Myocyte (in vitro differentiated cells): ENCODE measurements at regions not wholly inside any gene's neighbourhood (a gene's known extent, or its start where the extent isn't known, plus 50 kb on each side); places are given as distances from the start of the nearest gene placed in this dataset.

Experiments used
- DNase-seq: peaks from one replicate; pipeline ENCODE4 v3.0.0-alpha.2; 2012; ENCODE audit warnings: low read depth

DNA sequence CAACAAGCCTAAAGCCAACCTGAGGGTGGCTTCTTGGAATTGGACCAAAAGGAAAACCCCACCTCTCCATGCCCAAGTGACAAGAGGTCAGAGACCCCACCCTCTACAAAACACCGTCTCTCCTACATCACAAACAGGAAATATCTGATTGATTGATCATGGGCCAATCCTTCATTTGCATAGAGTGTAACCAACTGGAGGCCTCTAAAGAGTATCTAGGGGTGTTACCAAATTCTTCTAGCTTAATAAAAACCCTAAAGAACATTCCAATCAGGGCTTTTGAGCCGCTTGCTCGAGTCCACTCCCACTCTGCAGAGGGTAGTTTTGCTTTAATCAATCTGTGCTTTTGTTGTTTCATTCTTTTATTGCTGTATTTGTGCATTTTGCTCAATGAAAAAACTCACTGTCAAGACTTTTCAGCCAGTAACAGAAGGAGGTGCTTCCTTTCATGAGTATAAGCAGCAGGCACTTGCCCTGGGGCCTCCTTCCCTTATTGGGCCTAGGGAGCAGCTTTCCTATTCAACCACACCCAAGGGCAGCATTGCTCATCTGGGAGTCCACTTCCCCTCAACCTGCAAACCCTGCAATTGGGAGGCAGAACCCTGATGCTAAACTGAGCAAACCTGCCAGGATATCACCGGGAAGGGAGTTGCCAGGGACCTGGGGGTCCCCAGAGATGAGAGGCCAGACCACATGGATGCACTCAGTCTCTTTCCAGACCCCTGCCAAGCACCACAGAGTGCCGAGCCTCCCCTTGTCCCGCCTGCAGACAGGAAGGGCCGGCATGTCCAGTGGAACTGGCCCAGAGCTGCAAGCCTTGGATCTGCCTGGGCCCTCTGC lies 154.3 kb upstream of the VSTM2B start:
- no peak for DNase-seq

DNA sequence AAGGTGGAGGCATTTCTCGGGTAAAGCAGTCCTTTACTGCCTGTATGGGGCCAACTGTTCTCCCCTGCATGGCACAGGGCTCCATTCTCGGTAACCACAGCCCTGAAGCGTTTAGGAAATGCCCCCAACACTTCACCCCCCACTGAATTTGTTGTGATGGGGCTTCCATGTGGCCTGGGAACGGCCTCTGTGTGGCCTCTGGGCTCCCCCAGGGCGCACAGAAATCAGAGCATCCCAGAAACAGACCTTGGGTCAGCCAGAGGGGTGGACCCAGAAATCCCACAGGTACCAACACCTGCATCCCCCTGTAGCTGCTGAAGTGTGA lies 153.7 kb upstream of the VSTM2B start:
- DNase-seq, result no peak

DNA sequence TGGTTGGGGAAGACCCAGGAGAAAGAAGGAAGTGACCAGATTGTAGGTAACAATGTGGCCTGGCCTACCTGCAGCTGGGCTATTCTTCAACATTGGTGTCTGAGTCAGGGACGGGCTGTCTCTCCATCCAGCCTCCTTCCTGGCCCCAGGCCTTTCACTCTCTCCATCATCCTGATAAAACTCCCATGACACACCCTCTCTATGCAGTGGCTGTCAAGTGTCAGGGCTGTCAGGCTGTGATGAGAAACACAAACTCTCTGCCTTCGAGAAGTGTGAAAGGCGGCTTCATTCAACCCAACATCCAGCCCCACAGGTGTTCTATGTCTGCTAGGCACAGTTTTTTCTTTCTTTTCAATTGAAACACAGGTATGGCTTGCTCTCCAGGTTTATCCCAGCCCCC lies 153.3 kb upstream of the VSTM2B start:
- DNase-seq, result no peak

DNA sequence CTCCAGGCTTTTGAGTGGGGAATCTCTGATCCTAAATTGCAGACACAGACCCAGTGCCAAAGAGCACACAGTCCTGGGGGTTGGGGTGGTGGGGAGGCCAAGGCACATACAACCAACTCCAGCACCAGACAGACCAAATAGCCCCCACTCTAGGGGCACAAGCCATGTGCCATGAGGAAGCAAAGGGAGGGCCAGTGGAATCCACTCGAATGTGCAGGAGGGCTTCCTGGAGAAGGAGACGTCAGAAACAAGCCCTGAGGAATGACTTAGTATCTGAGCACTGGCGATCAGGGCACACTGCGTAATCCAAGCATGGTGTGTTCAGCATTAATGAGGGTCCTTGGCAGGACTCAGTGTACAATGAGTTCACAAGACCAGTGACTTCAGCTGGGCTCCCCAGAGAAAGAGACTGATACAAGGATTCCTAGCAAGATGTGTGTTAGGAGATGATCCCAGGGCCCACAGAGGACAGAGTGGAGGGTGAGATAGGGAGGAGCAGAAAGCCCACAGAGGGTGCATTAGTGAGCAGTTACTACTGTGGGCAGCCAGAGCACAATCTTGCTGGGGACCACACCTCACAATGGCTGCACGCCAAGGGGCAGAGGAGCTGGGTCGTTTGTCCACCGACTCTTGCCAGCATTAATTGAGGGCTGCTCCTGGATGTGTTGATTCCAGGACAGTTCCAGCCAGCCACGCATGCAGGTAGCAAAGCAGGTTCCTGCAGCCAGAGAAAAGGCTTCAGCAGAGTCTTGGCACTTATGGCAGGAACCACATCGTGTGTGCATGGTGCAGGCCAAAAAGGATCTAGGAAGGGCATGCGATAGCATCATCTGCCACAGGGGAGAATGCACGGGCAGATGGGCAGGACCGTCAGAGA lies 152.6 kb upstream of the VSTM2B start:
- no peak for DNase-seq

DNA sequence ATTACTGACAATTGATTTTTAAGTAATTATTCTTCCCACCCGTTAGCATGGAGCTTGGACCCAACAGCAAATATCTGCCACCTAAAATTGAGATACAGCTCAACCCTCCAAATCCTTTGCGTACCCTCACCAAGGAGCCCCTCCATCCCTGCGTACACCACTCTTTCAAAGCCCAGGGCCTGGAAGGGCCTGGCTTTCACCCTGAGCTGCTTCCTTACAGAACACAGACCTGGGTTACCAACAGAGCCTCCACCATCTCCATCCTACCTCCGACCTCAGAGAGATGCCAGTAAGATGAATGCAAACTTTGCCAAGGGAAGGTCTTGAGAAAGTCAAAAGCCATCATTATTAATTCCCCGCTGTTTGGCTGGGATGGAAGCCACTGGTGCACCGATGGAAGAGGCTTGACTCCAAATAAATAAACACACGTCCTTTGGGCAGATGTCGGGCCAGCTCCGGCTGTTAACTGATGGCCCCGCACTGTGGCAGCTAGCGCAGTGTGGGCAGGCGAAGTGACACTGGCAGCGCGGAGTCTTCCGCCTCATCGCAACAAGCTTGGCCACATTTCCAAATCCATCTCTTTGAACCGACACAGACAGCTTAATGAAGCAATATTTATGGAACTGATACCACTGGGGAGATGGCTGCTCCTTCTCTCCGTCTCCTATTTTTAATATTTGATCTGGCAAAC lies 150.2 kb upstream of the VSTM2B start:
- DNase-seq, result no peak

DNA sequence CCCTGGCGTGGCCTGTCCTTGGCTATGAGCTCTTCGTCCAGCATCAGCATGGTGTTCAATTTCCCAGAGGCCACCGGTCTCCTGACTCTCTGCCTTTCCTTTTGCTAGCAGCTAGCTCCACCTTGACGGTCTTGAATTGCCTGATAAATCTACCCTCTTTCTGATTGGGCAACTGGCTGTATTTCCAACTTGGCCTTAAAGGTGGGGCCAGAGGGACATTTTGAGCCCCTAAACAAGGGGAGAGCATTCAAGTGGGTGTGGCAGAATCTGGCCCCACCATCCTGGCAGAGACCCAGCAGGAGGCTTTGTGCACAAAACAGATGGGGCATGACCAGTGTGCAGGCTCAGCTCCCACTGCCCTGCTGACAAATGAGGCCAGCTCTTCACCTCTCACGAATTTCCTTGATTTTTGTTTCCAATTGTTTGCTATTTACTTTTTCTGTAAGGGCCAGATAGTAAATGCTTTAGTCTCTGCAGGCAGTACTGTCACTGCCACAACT lies 148.9 kb upstream of the VSTM2B start:
- DNase-seq, result no peak

DNA sequence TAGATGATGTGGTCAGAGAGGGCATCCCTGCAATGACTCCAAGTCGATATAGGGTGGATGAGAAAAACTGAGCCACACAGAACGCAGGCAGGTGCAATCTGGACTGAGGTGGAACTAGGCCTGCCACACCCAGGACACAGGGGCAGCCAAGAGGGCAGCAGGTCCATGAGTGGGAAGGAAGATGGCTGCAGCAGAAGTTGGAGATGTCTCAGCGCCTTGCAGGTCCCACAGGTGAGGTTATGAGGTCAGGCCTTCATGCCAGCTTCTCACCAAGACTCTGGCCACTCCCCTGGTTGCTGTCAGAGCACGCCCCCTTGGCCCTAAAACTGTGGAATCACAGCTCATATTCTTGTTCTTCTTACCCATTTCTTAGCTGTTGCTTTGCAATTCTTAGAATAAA lies 147.7 kb upstream of the VSTM2B start:
- DNase-seq, result no peak

DNA sequence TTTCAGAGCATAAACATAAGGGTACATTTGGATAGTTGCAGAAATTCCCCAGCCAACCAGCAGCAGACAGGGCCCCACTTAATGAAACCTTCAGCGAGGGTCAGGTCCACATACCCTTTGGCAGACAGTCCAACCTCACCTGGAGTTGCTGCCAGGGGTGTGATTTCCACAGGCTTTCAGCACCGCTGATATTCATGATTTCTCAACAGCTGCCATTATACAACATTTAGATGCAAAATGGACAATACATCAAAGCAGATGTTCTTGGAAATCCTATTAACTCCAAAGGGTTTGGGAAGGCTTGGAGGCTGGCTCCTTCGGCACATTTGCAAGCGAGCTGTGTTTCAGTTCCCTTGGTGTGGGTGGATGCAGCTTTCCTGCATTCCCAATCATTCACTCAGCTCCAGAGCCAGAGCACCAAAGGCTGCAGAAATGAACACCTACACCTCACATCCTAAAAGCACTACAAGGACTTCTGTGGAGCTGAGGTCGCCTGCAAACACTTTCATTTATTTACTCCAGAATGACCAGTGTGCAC lies 147.2 kb upstream of the VSTM2B start:
- no peak for DNase-seq

DNA sequence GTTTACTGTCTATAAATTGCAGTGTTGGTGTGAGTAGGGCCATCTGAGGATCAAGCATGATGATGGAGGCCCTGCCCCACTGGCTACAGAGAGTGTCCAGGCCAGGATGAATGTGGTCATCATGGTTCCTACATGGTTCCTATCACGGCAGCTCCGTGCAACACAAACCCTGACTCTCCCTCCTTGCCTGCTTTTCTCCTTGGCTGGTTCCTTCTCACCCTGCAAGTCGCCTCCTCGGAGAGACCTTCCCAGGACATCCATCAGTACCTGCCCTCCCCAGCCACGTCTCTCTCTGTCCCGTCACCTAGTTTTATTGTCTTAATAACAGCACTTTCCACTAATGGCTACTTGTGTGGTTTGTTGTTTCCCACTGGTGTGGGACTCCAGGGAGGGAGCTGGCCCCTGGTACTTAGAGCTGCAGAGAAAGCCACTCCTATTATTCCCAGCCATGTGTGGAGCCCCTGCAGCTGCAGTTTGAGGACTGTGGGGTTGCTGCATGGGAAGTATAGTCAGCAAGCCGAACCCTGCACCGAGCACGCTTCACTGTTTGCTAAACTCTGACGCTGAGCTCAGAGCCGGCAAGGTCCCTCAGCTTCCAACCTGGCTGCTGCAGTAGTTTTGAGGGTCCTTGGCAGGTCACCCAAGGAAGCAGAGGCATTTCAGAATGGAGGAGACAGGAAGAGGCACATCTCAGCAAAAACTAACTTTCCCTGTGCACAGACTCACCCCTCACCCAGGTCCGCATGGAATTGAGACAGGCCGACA lies 146.4 kb upstream of the VSTM2B start:
- no peak for DNase-seq

DNA sequence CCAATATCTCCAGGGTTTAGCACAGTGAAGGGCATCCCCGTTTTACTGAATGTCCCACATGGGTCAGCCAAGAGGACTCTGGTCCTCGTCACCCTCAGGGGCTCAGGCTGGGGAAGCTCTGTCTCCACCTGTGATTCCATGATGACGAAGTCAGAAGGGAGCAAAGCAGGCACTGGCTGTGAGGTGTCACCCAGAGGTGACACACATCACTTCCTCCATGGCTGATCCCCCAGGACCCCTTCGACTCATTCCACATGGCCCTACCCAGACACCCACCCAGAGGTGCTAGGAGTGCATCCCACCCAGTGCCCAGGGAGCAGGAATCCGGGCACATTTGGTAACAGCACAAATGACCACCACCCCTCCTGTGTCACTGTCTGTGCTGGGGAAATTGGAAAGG lies 145.2 kb upstream of the VSTM2B start:
- no peak for DNase-seq

DNA sequence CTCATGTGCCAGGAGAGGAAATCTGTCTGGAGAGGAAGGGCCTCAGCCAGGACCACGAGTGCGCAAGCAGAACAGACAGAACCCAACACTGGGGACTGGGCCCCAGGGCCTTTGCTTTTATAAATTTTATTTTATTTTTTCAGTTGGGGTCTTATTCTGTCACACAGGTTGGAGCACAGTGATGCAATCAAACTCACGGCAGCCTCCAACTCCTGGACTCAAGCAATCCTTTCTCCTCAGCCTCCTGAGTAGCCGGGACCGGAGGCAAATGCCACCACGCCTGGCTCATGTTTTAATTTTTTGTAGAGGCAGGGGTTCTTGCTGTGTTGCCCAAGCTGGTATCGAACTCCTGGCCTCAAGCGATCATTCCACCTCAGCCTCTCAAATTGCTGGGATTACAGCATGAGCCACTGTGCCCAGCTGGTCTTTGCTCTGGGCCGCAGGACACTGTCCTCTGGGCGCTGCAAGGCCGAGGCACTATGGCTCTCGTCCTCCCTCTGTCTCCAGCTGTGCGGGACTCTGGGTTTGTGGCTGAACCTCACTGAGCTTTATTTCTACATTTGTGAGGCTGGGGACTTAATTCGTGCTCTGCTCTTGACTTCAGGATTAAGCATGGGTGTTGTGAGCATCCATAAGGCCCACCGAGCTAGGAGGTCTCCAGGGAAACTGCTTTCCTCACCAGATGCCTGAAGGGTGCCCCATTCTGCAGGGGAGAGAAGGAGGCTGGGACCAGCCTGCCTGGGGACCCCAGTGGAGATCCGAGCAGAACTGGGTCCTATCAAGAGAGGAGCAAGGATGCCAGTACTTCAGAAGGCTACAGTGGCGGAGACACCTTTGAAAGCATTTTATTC lies 144.2 kb upstream of the VSTM2B start:
- no peak for DNase-seq

DNA sequence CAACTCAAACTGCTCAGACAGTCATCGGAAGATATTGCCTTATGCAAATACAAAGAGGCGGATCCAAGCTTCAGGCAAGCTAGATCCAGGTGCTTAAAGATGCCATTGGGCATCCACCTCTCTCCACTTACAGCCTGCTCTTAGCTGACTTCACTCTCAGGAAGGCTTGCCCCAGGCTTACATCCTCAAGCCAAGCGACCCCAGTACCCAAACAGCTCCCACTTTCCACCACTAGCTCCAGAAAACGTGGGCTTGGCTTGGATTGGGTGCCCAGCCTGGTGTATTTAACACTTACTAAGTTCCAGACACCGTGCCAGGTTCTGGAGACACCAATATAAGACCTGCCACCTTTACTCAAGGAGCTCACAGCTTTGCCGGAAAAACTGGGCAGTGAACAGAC lies 142.1 kb upstream of the VSTM2B start:
- no peak for DNase-seq

DNA sequence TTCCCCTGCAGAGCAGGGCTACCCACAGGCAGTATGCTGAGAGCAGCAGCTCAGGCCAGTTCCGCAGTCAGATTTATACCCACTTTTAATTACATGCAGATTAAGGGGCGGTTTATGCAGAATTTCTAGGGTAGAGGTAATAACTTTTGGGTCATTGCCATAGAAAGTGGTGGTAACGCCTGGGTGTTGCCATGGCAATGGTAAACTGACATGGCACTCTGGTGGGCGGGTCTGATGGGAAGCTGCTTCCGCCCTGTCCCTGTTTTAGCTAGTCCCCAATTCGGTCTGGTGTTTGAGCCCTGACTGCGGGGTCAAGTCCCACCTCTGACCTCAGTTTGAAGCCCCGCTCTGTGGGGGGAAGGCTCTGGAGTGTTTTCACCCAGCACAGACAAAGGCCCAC lies 141.1 kb upstream of the VSTM2B start:
- DNase-seq, result no peak

DNA sequence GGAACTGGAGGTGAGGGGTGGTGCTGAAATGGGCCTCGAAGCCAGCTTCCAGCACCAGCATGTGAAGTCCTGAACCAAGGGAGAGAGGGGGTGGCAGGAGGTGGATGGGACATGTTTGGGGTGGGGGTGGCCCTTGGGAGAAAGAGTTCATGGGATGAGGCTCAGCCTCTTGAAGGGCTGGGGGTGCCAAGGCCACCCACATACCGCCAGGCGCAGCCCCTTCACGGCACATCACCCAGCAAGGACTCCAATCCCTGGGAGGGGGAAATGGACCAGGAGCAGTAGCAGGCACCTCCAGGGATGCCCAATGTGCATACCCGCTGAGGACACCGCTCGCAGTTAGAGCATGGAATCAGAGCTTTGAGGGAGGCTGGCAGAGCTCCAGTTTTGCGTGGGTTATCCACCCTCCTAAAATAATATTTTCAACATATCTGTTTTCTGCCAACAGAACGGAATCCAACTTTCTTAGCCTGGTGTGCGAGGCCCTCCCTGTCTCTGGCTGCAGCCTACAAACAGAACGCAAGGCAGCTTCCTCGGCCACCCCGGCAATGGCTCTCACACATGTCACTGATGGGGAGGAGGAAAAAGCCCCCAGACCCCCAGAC lies 140.5 kb upstream of the VSTM2B start:
- no peak for DNase-seq

DNA sequence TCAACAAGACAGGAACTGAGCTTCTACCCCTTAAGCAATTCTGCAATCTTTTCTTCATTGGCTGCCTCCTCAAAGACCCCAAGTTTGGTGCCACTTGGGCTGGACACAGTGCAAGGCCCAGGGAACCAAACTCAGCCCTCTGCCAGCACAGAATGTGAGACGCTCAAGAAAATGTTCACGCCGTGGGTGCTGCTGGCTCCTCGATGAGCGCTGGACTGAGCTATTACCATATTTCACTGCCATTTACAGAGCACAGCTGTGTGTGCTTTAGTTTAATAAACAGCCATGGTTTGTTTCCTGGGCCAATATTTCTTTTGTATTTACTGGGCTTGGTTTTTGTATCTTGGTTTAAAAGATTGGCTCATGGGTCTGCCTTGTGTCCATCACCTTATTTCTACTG lies 138.8 kb upstream of the VSTM2B start:
- no peak for DNase-seq

DNA sequence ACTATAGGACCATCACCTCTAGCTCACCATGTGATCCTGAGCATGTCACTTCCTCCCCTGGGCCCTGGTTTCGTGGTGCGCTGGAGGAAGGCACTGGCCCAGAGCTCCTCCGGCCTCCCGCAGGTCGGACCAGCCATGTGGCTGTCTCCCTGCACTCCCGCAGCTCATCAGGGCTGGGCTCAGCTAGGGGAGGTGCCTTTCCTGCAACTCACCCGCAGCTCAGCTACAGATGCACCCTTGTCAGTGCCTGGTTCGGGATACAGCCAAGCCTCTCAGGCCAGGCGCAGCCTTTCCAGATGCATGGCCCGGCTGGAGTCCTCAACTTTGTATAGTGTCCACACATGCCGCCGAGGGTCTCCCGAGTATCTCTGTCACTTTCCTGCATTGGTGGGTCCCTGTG lies 138.2 kb upstream of the VSTM2B start:
- DNase-seq, result no peak

DNA sequence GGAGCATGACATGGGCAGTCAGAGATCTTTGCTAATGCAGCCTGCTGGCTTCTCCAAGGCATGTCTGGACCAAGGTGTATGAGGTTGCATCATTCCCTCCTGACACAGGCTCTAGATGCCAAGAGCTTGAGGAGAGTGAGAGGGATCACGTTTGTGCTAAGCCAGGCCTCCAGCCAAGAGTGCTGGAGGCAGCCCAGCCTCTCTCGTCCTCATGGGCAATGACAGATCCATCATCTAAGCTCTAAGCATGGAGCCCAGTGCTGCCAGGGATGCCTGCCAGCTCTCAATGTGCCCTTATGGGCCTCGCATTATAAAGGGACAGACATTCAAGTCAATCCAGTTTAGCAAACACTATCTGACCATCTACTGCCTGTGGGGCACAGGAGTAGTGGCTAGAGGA lies 136.3 kb upstream of the VSTM2B start:
- no peak for DNase-seq

DNA sequence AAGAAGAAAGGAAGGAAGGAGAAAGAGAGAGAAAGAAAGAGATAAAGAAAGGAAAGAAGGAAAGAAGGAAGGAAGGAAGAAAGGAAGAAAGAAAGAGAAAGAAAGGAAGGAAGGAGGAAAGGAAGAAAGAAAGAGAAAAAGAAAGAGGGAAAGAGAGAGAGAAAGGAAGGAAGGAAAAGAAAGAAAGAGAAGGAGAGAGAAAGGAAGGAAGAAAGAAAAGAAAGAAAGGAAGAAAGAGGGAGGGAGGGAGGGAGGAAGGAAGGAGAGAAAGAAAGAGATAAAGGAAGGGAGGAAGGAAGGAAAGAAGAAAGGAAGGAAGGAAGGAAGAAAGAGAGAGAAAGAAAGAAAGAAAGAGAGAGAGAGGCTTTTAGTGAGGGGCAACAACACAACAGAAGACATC lies 135.1 kb upstream of the VSTM2B start:
- no peak for DNase-seq

DNA sequence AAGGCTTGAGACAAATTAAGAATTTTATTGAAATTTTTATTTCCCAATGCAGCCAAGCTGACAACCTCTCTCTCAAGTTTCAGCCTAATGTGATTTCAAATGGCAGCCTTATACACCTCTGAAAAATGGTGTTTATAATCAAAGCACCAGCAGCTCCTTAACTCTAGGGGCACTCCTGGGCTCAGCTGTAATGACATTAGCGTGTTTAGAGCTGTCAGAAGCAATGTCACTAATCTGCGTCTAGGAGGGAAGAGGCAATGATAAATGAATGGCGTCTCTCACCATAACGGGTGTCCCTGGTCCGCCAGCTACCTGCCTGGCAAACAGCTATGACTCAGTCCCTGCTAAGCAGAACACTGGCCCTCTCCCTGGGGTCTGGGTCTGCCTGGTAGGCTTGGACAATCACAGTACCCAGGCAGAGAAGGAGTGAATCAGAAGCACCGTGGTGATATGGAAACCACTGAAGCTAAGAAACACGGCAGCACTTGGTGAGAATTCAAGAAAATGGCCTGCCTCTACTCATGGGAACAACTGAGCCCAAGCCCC lies 131.8 kb upstream of the VSTM2B start:
- DNase-seq, result no peak
